GM19468 (cell line): ENCODE measurements at regions not wholly inside any gene's neighbourhood (a gene's known extent, or its start where the extent isn't known, plus 50 kb on each side); places are given as distances from the start of the nearest gene placed in this dataset.

Source experiments
- ATAC-seq: cut with Tn5 transposase; IDR thresholded peaks from one replicate; pipeline ENCODE4 v1.9.1; 2021; ENCODE audit warnings: mild to moderate bottlenecking, moderate library complexity, moderate number of reproducible peaks; ENCODE audit not compliant: unreplicated experiment; ENCODE audit errors: extremely low read depth

- ATAC-seq, result no peak
Observed at GRCh38 chr17:55635253-55635914, 87.3 kb downstream of the TMEM100 start.

GRCh38 chr17:55634702-55635101, 88.0 kb downstream of the TMEM100 start:
- ATAC-seq, result no peak

DNA sequence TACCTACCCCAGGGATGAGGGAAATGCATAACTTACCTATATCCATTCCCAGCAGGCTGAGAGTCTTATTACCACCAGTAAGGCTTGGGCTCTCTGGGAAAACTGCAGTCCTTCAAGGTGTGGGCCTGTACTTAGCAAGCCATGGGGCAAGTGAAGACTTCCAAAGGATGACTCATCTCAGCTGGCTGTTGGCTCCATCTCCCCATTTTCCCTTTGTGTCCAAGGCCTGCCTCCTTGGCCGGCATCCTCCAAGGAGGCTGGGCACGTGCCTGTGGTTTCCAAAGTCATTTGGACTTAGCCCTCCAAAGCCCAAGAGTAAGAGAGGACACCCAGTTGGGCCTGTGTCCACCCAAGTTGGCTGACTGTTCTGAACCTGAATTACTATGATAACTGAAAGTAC, 89.8 kb downstream of the TMEM100 start:
- no peak for ATAC-seq

GRCh38 chr17:55632236-55632635, 90.4 kb downstream of the TMEM100 start:
- ATAC-seq, result no peak

- no peak for ATAC-seq
Observed at GRCh38 chr17:55629995-55630394, 92.7 kb downstream of the TMEM100 start.

DNA sequence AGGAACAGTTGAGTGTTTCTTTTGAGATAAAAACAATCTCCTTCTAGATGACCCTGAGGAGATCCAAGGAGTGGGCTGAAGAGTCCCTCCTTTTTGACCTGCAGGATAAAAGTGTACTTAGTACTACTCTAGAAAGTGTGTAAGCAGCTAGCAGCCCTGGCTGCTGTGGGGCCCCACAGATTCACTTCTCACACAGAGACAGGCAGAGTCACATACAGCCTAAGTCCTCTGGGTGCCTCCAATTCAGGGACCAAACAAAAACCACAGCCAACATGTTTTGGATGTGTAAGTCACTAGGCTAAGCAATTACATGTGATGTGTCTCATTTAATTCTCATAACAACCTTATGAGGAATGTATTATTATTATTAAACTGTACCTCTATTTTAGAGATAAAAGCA, 97.1 kb downstream of the TMEM100 start:
- ATAC-seq, result peak; percentile 37

DNA sequence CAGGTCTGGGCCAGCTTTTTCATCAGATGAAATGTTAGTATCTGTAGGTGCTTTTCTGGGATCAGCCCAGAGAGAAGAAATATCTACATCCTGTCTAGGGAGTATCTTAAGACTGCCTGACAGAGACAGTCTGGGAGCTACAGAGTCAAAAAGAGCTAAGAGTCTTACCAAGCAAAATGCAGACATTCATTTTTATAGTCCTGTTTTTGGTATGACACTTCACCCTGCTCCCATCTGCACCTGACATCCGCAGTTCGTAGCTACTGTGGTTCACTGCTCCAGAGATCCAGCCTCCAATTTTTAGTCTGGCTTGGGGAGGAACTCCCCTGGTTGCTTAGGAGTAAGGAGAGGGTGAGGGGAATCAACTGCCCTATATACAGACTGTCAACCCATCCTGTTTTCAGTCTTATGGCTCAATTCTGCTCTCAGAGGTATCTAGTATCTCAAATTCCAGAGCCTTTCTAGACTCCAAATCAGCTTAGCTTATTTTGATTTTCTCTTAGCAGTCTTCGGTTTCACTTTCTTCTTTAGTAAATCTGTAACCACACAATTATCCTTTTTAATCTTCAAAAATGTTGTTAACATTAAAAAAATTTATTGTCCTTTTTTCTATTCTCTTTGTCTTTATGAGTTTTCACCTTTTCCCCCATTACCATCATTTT, 97.8 kb downstream of the TMEM100 start:
- ATAC-seq, result no peak

GRCh38 chr17:55622547-55622946, 100.1 kb downstream of the TMEM100 start:
- ATAC-seq, result no peak

DNA sequence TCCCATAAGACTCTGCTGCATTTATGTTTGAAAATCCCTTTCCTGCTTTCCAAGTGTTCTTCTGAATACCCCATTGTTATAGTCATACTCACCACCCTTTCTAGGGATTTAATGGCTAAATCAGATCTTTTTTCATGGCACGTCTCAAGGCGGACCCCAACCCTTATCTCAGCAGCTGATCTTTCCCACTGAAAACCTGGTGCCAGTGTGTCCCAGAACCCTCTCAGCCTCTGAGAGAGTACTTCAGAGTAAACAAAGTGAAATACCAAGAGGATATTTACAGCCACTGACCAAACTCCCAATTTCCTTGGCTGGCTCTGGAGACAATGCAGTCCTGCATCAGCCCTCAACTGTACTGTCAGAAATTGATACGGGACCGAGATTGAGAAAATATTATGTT, 101.7 kb downstream of the TMEM100 start:
- ATAC-seq, result no peak

GRCh38 chr17:55620023-55620422, 102.6 kb downstream of the TMEM100 start:
- ATAC-seq, result no peak

GRCh38 chr17:55617441-55617840, 105.2 kb downstream of the TMEM100 start:
- no peak for ATAC-seq

- ATAC-seq, result no peak
Observed at GRCh38 chr17:55614061-55614460, 102.8 kb upstream of the SMIM36 start.

- ATAC-seq, result no peak
Observed at GRCh38 chr17:55612691-55613141, 101.5 kb upstream of the SMIM36 start.

DNA sequence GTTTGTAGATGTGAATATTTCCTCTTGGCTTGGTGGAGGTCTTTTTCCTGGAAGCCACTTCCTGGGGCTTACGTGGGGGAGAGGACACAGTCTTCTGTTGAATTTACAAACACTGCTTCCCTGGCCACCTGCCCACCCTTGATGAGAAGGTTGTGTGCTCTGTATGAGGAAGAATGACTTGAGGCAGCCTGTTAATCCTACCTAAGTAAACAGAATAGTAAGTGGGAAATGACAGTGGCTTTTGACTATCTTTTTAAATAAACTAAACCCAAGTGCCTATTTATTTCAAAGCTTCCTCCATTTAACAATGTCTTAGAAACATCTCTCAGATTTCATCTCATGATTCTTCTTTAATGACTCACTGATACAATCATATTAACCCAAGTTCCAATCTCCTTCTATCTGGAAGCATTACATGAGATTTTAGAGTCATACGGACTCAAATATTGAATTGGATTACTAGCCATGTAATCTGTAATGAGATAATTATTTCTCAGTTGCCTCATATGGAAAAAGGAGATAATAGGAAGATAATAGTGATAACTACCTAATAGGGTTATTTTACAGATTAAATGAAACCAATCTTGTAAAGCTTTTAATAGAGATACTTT, 96.6 kb upstream of the SMIM36 start:
- ATAC-seq, result no peak

GRCh38 chr17:55606488-55606815, 95.2 kb upstream of the SMIM36 start:
- no peak for ATAC-seq

- ATAC-seq, result no peak
Observed at GRCh38 chr17:55605705-55606487, 94.6 kb upstream of the SMIM36 start.

GRCh38 chr17:55601874-55602364, 90.7 kb upstream of the SMIM36 start:
- no peak for ATAC-seq

GRCh38 chr17:55598495-55598894, 87.2 kb upstream of the SMIM36 start:
- no peak for ATAC-seq

DNA sequence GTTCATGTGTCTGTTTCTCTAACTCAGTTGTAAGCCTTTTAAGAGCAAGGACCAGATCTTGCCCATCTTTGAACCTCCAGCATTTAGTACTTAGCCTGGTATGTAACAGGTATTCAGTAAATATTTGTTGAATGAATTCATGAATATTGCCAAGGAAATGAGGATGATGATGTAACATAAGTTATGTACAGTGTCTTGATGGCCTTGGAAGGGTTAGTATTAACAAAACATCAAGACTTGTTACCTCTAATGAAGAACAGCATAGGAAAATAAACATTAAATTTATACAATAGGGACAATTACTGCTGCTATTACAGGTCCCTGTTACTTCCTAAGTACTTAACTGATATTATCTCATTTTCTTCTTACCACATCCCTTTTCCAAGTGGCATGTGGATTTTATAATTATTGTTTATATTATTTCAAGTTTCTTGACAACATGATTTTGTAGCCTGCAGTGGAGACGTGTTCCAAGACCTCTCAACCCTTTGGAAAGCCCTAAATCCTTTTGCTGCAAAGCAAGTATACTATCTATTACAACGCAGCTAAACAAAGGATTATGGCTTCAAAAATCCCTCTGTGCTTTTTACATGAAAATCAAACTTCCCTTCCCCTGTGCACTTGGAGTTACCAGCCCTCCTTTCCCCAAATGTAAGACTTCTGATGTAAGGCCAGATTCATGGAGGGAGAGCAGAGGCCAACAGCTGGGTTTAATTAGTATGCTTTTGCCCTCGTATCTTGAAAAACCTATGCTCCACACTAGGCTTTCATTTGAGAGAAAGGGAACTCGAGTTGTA, 77.4 kb upstream of the SMIM36 start:
- ATAC-seq, result no peak

DNA sequence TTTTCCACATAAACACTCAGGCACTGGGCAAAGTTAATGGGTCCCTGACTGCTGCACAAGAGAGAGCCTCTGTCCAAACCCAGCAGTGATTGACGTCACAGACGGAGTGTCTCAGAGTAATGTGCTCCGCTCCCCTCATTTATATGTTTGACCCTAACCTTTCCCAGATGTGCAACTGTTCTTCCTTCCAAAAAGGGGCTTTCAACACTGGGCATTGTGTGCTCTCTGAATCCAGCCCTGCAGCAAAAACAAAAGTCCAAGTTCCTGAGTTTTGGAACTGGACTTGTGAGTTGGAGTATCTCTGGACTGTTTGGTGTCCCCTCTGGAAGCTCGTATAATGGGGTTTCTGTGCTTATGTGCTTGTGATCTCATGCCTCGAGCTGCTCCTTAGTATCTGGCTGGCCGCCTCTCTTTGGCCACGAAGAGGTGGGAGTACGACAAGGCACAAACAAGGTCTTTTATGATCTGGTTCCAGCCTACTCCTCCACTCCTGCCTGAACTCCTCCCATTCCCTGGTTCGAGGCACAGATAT, 76.4 kb upstream of the SMIM36 start:
- ATAC-seq, result no peak
